HL-60 (cell line): ENCODE measurements at regions not wholly inside any gene's neighbourhood (a gene's known extent, or its start where the extent isn't known, plus 50 kb on each side); places are given as distances from the start of the nearest gene placed in this dataset.
"Not testable (repeated sequence)": the region's sequence is repeated elsewhere in the genome, so short reads cannot be mapped to it uniquely, and the experiment has no call there.

ENCODE experiments used
- DNase-seq, 2 experiments: peaks; one replicate each; pipeline ENCODE4 v3.0.0-alpha.2; 2010 to 2020; ENCODE audit warnings: low read depth in 1 of 2, low spot score in 1 of 2
- H3K27ac ChIP-seq: fragments of 250-450 bp; sonication (Bioruptor Pico); replicated peaks from 2 replicates; pipeline ENCODE4 v1.5.1; 2020; ENCODE audit warnings: mild to moderate bottlenecking, moderate library complexity
- H3K27me3 ChIP-seq: fragments of 250-450 bp; sonication (Bioruptor Pico); 2 replicates; pipeline ENCODE4 v1.5.1; 2021; ENCODE audit warnings: mild to moderate bottlenecking, moderate library complexity; ENCODE audit not compliant: insufficient read depth, poor library complexity, severe bottlenecking
- H3K4me3 ChIP-seq: replicated peaks from 2 replicates; pipeline ENCODE4 v1.5.1; 2011; ENCODE audit warnings: mild to moderate bottlenecking, control low read depth, low read length; ENCODE audit not compliant: insufficient read depth
- CTCF ChIP-seq: IDR thresholded peaks from one replicate; pipeline ENCODE4 v1.5.1; 2011; ENCODE audit warnings: low read length, control low read depth, inconsistent platforms; ENCODE audit not compliant: insufficient read depth
- GABPA ChIP-seq: IDR thresholded peaks from 2 replicates; pipeline ENCODE4 v1.6.1; 2012; ENCODE audit warnings: low read depth
- POLR2AphosphoS5 ChIP-seq: IDR thresholded peaks from 2 replicates; pipeline ENCODE4 v1.6.1; 2012; ENCODE audit warnings: low read depth
- REST ChIP-seq: IDR thresholded peaks from 2 replicates; pipeline ENCODE4 v1.6.1; 2012; ENCODE audit warnings: low read depth; ENCODE audit not compliant: insufficient replicate concordance
- SPI1 ChIP-seq: IDR thresholded peaks from 2 replicates; pipeline ENCODE4 v1.6.1; 2012; ENCODE audit warnings: low read depth, mild to moderate bottlenecking, borderline replicate concordance

- H3K27ac ChIP-seq, result no peak overlapping the region
- no peak overlapping the region for H3K4me3 ChIP-seq
- H3K27me3 ChIP-seq, result no peaks in the 10 kb centered on the region
- TF ChIP-seq GABPA, result no peak
- TF ChIP-seq SPI1, result no peak
- no peak for TF ChIP-seq POLR2AphosphoS5
- TF ChIP-seq CTCF, result no peak
- no peak for TF ChIP-seq REST
- no peak for DNase-seq
Measured at GRCh38 chr4:134865675-134866074, 664.1 kb upstream of the PABPC4L start.

GRCh38 chr4:134862116-134862515, 660.5 kb upstream of the PABPC4L start:
- Histone ChIP-seq H3K27ac (no peak overlapping the region), H3K4me3 (no peak overlapping the region), H3K27me3 (no peaks in the 10 kb centered on the region)
- TF ChIP-seq REST (no peak), POLR2AphosphoS5 (no peak), GABPA (no peak), SPI1 (no peak), CTCF (no peak)
- no peak for DNase-seq

- no peak overlapping the region for H3K27ac ChIP-seq
- H3K4me3 ChIP-seq, result no peak overlapping the region
- no peak for TF ChIP-seq SPI1
- no peak for TF ChIP-seq GABPA
- TF ChIP-seq CTCF, result no peak
- TF ChIP-seq REST, result no peak
- TF ChIP-seq POLR2AphosphoS5, result no peak
- H3K27me3 ChIP-seq, result no peaks in the 10 kb centered on the region
- no peak for DNase-seq
Measured at GRCh38 chr4:134848681-134849080, 647.1 kb upstream of the PABPC4L start.

GRCh38 chr4:134830741-134831140, 629.2 kb upstream of the PABPC4L start:
- not testable (repeated sequence) for H3K27ac ChIP-seq, DNase-seq, H3K27me3 ChIP-seq, H3K4me3 ChIP-seq
